GM10248 (cell line): ENCODE measurements at regions not wholly inside any gene's neighbourhood (a gene's known extent, or its start where the extent isn't known, plus 50 kb on each side); places are given as distances from the start of the nearest gene placed in this dataset.

Experiments
- CTCF ChIA-PET: fragments of 300-600 bp; sonication (Branson Sonifier 250); formaldehyde crosslinking; extraction: SDS; loops from one replicate; lab custom pipeline; 2021; ENCODE audit warnings: antibody characterized with exemption; lab: Yijun Ruan, JAX
- POLR2A ChIA-PET: fragments of 350-650 bp; sonication (Branson Sonifier 250); formaldehyde crosslinking; extraction: SDS; loops from one replicate; lab custom pipeline; 2020; ENCODE audit warnings: antibody characterized with exemption; lab: Yijun Ruan, JAX
- DNase-seq: peaks from one replicate; pipeline ENCODE4 v3.0.0; 2012; ENCODE audit errors: extremely low spot score
- CTCF ChIP-seq: IDR thresholded peaks from 2 replicates; pipeline ENCODE4 v1.5.1; 2012; ENCODE audit warnings: mild to moderate bottlenecking, low read depth; ENCODE audit errors: extremely low read depth, missing control alignments, control extremely low read depth

- ChIA-PET CTCF (interaction anchor here (1.1 to 1.2 kb wide), 2 partner anchors 29 to 156 kb away, joined by 3 read pairs; no protein-coding TSS in a partner anchor), POLR2A (no interaction called here)
- TF ChIP-seq CTCF = no peak
- DNase-seq = no peak
Measured at GRCh38 chr2:10233131-10234012, 69.3 kb upstream of the HPCAL1 start.

- DNase-seq = no peak
- no peak for TF ChIP-seq CTCF
- CTCF ChIA-PET = no interaction called here
- POLR2A ChIA-PET = no interaction called here
Measured at GRCh38 chr2:10234013-10234306, 68.7 kb upstream of the HPCAL1 start.

- ChIA-PET POLR2A (no interaction called here), CTCF (no interaction called here)
- DNase-seq = no peak
- no peak for TF ChIP-seq CTCF
Measured at GRCh38 chr2:10234409-10235094, 68.2 kb upstream of the HPCAL1 start.

GRCh38 chr2:10235099-10235908 is 67.4 kb upstream of the HPCAL1 start:
- ChIA-PET POLR2A (no interaction called here), CTCF (no interaction called here)
- TF ChIP-seq CTCF = no peak
- no peak for DNase-seq

GRCh38 chr2:10235909-10236550 is 66.7 kb upstream of the HPCAL1 start:
- TF ChIP-seq CTCF = no peak
- ChIA-PET CTCF (no interaction called here), POLR2A (no interaction called here)
- DNase-seq = no peak
